CD4-positive, alpha-beta T cell treated with Interleukin-15 for 4 hours (primary cell): ENCODE measurements at regions not wholly inside any gene's neighbourhood (a gene's known extent, or its start where the extent isn't known, plus 50 kb on each side); places are given as distances from the start of the nearest gene placed in this dataset.
"Not testable (repeated sequence)": the region's sequence is repeated elsewhere in the genome, so short reads cannot be mapped to it uniquely, and the experiment has no call there.

Experiments
- DNase-seq: peaks from one replicate; pipeline ENCODE4 v3.0.0-alpha.2; 2020; ENCODE audit warnings: low spot score

DNA sequence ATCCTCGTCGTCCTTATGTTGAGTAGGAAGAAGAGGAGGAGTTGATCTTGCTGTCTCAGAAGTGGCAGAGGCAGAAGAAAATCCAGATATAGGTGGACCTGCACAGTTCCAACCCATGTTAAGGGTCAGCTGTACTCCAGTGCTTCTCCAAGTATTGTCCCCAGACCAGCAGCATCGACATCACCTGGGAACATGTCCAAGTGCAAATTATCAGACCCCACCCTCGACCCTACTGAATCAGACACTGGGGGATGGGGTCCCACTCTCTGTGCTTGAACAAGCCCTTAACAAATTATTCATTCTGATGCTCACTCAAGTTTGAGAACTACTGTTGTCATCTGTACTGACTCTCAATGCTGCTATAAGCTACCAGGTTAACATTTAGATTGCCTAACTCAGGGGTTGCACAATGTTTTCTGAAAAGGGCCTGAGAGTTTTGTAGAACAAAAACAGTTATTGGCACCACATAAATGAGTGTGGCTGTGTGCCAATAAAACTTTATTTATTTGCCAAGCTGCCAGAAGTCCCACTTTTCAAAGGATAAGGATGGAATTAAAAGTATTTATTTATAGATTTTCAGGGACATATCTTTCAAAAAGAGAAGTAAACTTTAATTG lies 226.7 kb upstream of the IPO5 start:
- DNase-seq: no peak

- no peak for DNase-seq
Measured at GRCh38 chr13:97727991-97728390, 225.5 kb upstream of the IPO5 start.

GRCh38 chr13:97736436-97736835 lies 217.0 kb upstream of the IPO5 start:
- no peak for DNase-seq

GRCh38 chr13:97742084-97742483 lies 211.4 kb upstream of the IPO5 start:
- DNase-seq: no peak

DNA sequence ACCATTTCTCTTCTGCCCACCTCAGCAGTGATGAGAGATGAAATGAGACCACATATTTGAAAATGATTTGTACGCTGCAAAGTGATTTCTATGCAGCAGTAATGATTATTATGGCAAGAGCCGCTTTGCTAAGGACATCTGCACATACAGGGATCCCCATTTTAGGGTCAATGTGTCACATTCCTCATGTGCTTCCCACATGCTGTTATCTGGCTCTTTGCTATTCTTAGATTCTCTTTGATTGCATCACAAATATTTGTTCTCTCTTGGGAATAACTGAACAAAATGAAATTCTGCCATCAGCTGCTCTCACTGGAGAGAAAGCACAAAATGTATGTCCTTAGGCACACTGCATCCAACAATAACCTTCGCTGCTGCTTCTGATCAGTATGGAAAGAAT lies 209.5 kb upstream of the IPO5 start:
- no peak for DNase-seq

DNA sequence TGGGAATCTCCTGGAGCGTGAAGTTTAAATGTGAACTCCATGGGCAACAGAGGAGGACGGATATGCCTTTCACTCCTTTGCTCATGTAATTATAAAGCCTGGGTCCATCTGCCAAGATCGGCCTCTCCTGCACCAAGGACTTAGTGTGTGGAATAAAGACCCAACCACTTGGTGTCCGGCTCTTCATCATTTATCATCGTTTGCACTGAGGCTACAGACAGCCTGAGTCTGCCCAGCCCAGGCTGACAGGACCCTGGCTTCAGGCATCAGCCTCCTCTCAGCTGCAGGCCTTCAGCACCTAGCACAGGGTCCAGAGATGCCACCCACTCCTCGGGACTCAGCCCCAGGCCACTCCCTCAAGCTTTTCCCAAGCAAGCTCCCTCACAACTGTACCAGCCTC lies 206.8 kb upstream of the IPO5 start:
- DNase-seq: no peak

- DNase-seq: no peak
Measured at GRCh38 chr13:97749174-97749573, 204.3 kb upstream of the IPO5 start.

DNA sequence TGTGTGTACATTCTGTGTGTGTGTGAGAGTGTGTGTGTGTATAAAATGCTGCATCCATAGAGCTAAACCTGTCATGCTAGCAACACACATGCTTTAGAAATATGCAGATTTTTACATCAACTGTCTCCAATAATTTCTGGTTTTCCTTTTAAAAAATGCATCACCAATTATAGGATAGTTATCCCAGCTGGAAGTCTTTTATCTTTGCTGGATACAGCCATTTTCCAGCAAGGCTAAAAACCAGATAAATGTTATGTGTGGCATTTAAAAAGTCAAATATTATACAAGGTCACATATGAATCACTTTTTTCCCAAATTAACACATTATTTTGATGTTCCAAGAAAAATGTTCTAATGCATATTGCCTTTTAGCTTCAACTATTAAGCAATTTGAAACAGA lies 202.0 kb upstream of the IPO5 start:
- no peak for DNase-seq

DNA sequence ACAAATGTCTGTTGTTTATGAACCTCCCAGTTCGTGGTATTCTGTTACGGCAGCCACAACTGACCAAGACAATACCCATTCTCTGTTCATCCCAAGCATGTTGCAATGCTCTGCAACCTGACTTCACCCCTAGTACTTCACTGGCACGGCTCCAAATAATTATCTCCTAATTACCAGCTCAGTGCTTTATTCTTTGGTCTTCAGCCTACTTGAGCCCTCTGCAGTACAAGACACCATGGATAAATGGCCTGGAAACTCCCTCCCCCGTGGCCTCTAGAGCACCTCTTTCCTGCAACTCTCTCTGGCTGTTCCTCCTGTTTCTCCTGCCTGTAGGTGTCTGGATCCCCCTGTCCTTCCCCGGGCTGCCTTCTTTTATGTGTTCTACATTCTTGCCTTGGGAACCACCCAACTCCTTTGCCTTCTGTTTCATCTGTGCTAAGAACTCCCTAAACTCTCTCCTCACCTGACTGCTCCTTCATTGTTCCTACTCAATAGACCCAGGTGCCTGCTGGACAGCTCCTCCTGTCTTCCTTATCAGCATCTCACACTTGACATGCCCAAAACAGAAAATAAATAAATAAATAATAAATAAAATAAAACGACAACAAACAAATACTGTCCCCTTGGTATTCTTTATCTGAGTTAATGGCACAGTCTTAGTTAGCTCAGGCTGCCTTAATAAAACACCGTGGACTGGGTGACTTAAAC lies 200.4 kb upstream of the IPO5 start:
- no peak for DNase-seq

DNA sequence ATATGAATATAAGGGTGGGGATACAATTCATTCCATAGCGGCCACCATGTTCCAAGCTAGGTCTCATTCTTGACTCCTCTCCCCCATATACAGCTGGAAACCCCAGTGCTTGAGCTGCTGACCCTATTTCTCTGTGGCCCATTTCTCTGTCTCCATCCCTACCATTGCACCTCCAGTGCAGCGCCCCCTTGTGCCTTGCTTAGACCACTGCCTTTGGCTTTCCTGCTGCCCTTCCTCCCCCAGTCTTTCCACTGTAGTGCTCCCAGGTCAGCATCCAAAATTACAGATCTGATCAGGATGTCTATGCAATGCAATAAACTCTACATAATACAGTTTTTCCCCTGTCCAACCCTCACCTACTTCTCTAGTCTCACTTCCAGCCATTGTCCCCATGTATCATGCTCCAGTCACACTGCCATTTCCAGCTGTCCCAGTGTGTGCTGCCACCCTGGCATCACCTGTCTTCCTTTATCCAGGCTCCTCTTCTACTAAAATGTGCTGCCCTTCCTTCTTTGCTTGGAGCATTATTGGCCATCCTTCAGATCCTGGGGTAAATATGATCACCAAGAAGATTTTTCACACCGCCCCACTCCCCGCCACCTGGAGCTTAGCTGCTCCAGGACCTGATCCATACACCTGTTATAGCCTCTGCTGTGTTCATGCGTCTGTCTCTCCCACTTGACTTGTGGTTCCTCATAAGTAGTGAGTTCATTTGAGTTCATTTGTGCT lies 199.4 kb upstream of the IPO5 start:
- DNase-seq: no peak

- DNase-seq: no peak
Measured at GRCh38 chr13:97757807-97758206, 195.7 kb upstream of the IPO5 start.

DNA sequence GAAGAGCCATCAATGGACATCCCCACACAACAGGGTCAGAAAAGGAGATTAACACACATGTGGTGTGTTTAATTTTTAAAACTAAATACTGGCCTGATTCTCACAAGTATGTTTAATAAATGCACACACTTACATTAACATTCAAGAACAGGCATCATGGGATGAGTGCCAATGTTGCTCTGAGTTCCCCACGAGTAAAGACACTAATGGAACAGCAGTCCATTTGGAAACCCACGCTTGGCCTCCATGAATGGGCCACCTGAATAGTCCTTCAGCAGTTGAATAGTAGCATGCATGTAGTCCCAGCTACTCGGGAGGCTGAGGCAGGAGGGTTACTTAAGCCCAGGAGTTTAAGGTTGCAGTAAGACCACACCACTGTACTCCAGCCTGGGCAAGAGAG lies 195.2 kb upstream of the IPO5 start:
- DNase-seq: no peak

GRCh38 chr13:97761796-97762540 lies 191.5 kb upstream of the IPO5 start:
- DNase-seq: no peak

GRCh38 chr13:97766749-97767148 lies 186.7 kb upstream of the IPO5 start:
- no peak for DNase-seq

DNA sequence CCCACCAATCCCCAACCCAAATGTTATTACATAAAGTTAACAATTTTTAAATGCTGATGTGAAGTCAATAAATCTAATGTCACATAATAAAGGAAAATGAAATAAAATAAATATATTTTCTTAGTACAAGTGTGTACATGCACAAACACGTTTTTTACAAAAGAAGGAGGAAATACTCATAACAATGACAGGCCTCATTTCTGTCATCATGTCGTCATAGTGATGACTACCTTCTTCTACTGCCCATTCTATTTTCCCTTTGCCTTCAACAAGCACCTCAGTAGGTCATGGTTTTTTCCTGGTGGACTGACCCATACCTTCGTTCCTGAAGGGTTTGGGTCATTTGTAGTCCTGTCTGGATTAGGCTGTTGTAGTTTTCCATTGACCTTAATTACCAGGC lies 185.3 kb upstream of the IPO5 start:
- DNase-seq: no peak

- DNase-seq: not testable (repeated sequence)
Measured at GRCh38 chr13:97770231-97770630, 183.2 kb upstream of the IPO5 start.

DNA sequence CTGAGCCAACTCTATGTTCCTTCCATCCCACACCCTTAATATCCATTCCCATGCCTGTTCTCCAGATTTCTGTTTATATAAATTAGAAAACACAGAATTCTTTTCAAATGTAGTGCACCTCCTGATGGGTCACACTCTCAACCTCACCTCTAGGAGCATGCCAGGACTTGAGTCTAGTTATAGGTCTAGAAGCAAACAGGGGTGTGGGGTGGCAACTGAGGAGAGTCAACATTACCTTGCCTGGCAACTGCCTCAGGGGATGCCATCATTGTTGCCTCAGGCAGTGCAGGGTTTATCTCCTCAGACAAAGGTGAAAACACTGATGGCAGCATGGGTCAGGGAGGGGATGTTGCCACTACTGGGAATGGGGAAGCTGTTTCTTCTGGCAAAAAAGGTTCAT lies 181.0 kb upstream of the IPO5 start:
- DNase-seq: not testable (repeated sequence)

DNA sequence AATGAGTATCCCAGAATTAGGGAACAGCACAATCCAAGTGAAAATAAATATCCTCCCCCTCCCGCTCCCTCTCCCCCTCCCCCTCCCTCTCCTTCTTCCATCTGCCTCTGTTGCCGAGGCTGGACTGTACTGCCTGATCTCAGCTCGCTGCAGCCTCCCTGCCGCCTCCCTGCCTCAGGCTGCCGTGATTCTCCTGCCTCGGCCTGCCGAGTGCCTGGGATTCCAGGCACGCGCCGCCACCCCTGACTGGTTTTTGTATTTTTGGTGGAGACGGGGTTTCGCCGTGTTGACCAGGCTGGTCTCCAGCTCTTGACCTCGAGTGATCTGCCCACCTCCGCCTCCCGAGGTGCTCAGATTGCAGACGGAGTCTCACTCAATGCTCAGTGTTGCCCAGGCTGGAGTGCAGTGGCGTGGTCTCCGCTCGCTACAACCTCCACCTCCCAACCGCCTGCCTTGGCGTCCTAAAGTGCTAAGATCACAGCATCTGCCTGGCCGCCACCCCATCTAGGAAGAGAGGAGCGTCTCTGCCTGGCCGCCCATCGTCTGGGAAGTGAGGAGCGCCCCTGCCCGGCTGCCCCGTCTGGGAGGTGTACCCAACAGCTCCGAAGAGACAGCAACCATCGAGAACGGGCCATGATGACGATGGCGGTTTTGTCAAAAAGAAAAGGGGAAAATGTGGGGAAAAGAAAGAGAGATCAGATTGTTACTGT lies 178.9 kb upstream of the IPO5 start:
- not testable (repeated sequence) for DNase-seq

DNA sequence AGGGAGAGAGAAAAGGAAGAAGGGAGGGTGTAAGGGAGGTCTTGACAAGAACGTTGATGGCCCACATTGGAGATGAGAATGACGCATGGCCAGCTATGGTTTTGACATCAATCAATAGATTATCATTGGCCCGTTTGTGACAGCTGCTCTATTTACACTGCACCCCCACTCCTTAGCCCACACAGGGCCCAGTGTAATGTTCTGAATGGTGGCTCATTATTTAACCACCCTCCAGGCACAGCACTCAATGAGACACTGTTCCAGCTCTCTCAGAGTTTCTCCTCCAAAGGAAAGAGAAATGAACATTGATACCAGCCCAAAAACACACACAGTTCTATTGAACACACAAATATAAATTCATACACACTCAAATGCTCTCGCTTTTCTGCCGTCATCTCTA lies 173.0 kb upstream of the IPO5 start:
- DNase-seq: no peak

GRCh38 chr13:97781891-97782305 lies 171.6 kb upstream of the IPO5 start:
- no peak for DNase-seq

- no peak for DNase-seq
Measured at GRCh38 chr13:97786510-97786909, 167.0 kb upstream of the IPO5 start.

DNA sequence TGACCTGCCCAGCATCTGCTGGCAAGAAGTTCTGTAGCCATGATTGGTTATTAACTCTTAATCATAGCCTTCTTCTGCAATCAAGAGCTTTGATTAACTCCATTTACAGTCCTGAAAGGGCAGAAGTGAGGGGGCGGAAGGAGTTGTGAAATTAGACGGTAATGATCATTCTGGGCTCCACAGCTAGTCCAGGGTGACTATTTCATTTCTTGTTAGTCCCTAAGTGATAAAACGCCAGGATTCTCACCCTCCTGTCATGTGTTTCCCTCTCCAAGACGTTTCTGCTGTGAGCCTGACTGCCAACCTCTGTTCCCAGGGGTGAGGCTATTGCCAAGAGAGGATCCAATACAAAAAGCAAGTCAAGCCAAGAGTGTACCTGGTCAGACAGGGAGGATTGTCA lies 155.9 kb upstream of the IPO5 start:
- DNase-seq: no peak
